ENCODE measurements at regions not wholly inside any gene's neighbourhood (a gene's known extent, or its start where the extent isn't known, plus 50 kb on each side); places are given as distances from the start of the nearest gene placed in this dataset.

DNA sequence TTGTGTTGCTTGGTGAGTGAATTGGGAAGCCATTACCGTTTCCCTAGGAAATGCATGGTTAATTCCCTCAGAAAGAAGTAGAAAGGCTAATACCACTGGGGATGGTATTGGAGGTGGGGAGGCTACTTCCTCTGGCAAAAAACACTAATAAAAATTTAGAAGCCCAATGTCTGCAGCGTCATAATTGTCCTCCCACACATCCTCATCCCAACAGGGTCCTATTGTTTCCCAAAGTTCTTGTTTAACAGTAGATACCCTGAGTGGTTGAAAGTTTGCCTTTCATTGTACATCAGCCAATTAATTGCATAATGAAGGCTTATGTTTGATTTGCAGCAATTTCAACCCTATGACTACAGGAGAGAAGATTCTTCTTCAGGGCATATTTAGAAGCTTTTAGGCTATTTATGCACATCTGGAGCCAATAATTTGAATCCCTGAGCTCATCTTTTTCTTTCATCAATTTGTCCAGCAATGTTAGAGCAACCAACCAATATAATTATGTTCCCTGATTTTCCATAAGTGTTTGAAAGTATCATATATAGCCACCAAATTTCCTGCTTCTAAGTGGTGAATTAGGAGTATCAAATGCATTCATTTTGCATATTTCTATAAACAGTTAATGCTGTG is 491.0 kb downstream of the SLITRK5 start:
- H3K4me1 ChIP-seq (ENCODE audit: insufficient read depth) = no peaks in the 10 kb centered on the region
- H3K4me3 ChIP-seq (ENCODE audit: low read depth, low read length) = no peak overlapping the region
- DNase-seq (ENCODE audit: extremely low spot score) = no peak
- no peak overlapping the region for H3K27ac ChIP-seq (ENCODE audit: low read depth)
- WGBS = 80% methylated on average over 2 of the region's 2 CpGs
- no peaks in the 10 kb centered on the region for H3K36me3 ChIP-seq (ENCODE audit: insufficient read depth)

DNA sequence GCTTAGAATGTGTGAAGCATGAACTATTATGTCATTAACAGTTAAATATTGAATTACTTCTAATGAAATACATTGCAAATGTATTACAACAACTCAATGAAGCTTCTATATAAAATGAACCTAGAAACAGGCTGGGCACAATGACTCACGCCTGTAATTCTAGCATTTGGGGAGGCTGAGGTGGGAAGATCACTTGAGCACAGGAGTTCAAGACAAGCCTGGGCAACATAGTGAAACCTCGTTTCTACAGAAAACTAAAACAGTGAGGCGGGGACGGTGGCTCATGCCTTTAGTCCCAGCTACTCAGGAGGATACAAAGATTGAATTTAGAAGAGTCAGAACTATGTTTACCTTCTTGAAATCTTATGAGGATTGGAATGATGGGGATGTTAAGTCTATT is 505.1 kb downstream of the SLITRK5 start:
- DNase-seq (ENCODE audit: extremely low spot score) = no peak
- H3K4me1 ChIP-seq (ENCODE audit: insufficient read depth) = no peaks in the 10 kb centered on the region
- no peak overlapping the region for H3K4me3 ChIP-seq (ENCODE audit: low read depth, low read length)
- 85% methylated on average over 4 of the region's 4 CpGs for WGBS
- no peaks in the 10 kb centered on the region for H3K36me3 ChIP-seq (ENCODE audit: insufficient read depth)
- H3K27ac ChIP-seq (ENCODE audit: low read depth) = no peak overlapping the region

DNA sequence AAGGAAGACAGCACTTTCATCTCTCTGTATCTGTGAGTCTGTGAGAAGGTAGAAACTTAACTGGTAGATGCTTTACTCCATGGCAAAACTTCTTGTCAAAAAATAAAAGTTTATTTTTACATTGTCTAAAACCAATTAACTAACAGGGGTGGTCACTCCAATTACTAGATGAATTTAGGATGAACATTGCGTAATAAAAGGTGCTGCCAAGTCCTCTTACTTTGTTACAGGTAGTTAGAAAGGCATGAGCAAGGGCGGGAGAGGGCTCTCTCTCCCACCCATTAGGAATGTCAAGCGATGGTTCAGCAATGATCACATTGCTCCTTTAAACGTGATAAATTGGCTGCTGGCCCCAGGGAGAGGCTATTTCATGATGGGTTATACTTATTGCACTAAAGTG is 512.3 kb downstream of the SLITRK5 start:
- Histone ChIP-seq H3K27ac (ENCODE audit: low read depth) (no peak overlapping the region), H3K4me3 (ENCODE audit: low read depth, low read length) (no peak overlapping the region), H3K36me3 (ENCODE audit: insufficient read depth) (no peaks in the 10 kb centered on the region), H3K4me1 (ENCODE audit: insufficient read depth) (no peaks in the 10 kb centered on the region)
- no peak for DNase-seq (ENCODE audit: extremely low spot score)
- 79% methylated on average over 4 of the region's 4 CpGs for WGBS

DNA sequence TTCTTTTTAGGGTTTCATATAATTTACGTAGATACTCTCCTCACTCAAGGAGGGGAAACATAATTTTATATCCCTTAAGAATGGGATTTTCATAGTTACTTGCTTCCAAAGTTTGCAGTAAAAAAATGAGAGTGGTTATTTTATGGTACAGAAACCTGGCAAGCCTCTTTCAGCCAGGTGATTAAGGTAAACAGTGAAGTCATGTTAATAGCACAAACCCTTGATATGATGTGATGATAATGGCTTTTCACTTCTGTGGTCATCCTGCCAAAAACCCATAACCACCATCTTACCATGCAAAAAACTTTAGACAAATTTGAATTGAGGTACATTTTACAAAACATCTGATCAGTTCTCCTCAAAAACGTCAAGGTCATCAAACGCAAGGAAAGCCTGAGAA is 517.8 kb downstream of the SLITRK5 start:
- 84% methylated on average over 3 of the region's 3 CpGs for WGBS
- no peak for DNase-seq (ENCODE audit: extremely low spot score)
- Histone ChIP-seq H3K4me1 (ENCODE audit: insufficient read depth) (no peaks in the 10 kb centered on the region), H3K4me3 (ENCODE audit: low read depth, low read length) (no peak overlapping the region), H3K36me3 (ENCODE audit: insufficient read depth) (no peaks in the 10 kb centered on the region), H3K27ac (ENCODE audit: low read depth) (no peak overlapping the region)

DNA sequence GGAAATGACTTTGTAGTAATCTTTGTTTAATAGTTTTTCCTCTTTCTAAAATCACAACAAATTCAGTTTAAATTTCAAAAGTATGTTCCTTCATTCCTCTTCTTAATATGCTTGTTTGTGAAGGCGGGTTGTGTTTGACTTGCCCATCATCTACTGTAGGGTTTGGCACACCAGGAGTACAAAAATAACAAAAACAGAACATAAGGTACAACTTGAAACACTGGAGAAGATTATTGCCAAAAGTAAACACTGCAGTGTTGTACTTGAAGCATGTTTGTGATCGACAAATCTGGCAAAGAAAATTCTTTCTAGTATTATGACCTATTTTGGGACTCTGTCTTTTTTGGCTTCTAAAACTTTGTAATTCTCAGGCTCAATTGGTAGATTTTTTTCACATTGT is 518.6 kb downstream of the SLITRK5 start:
- DNase-seq (ENCODE audit: extremely low spot score) = no peak
- no peak overlapping the region for H3K27ac ChIP-seq (ENCODE audit: low read depth)
- H3K4me3 ChIP-seq (ENCODE audit: low read depth, low read length) = no peak overlapping the region
- H3K36me3 ChIP-seq (ENCODE audit: insufficient read depth) = no peaks in the 10 kb centered on the region
- H3K4me1 ChIP-seq (ENCODE audit: insufficient read depth) = no peaks in the 10 kb centered on the region
- 59% methylated on average over 2 of the region's 2 CpGs for WGBS

DNA sequence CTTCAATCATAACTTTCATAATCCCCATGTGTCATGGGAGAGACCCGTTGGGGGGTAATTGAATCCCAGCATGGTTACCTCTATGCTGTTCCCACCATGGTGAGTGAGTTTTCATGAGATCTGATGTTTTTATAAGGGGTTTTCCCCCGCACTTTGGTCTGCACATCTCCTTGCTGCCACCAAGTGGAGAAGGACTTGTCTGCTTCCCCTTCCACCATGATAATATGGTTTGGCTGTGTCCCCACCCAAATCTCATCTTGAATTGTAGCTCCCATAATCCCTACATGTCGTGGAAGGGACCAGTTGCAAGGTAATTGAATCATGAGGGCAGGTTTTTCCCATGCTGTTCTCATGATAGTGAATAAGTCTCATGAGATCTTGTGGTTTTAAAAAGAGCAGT is 524.9 kb downstream of the SLITRK5 start:
- 81% methylated on average over 3 of the region's 3 CpGs for WGBS

DNA sequence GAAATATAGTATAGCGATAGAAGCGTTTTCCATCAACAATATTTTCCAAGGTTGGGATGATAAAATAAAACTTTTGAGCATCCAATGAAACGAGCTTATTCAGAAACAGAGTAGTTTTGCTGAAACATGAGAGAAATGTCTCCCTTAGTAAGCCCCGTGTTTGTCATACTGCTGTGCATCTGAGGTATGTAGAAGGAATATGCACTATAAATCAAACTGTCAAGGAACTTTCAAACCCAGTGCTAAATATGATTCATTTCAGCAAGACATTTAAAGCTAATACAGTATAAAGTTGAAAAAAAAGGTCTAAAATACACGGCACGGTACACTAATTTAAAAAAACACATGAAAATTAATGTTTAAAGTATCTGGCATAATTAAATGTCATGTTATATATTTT is 546.2 kb downstream of the SLITRK5 start:
- H3K36me3 ChIP-seq (ENCODE audit: insufficient read depth) = no peaks in the 10 kb centered on the region
- H3K4me3 ChIP-seq (ENCODE audit: low read depth, low read length) = no peak overlapping the region
- H3K4me1 ChIP-seq (ENCODE audit: insufficient read depth) = no peaks in the 10 kb centered on the region
- DNase-seq (ENCODE audit: extremely low spot score) = no peak
- H3K27ac ChIP-seq (ENCODE audit: low read depth) = no peak overlapping the region
- 65% methylated on average over 6 of the region's 6 CpGs for WGBS

More for the DNA sequence above, 524.9 kb downstream of the SLITRK5 start:
- Histone ChIP-seq H3K4me1 (ENCODE audit: insufficient read depth) (no peaks in the 10 kb centered on the region), H3K27ac (ENCODE audit: low read depth) (no peak overlapping the region), H3K4me3 (ENCODE audit: low read depth, low read length) (no peak overlapping the region), H3K36me3 (ENCODE audit: insufficient read depth) (no peaks in the 10 kb centered on the region)
- no peak for DNase-seq (ENCODE audit: extremely low spot score)

DNA sequence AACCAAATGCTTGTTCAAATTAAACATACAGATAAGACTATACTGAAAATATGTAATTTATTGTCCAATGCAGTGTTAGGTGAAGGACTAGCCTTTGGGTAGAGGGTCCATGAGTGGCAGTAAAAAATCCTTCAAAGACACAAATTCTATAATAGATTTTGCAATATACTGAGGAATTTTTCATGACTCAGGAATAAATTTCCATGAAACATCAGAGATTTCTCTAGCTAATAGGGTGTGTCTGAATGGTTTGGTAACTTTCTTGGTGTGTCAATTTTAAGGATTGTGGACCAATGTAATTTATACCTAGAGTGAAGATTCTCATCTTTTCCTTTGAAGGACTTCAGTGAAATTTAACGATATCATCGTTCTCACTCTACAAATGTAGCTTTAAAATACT is 546.7 kb downstream of the SLITRK5 start:
- H3K4me3 ChIP-seq (ENCODE audit: low read depth, low read length) = no peak overlapping the region
- 90% methylated on average over 2 of the region's 2 CpGs for WGBS
- no peaks in the 10 kb centered on the region for H3K4me1 ChIP-seq (ENCODE audit: insufficient read depth)
- no peaks in the 10 kb centered on the region for H3K36me3 ChIP-seq (ENCODE audit: insufficient read depth)
- DNase-seq (ENCODE audit: extremely low spot score) = no peak
- no peak overlapping the region for H3K27ac ChIP-seq (ENCODE audit: low read depth)

DNA sequence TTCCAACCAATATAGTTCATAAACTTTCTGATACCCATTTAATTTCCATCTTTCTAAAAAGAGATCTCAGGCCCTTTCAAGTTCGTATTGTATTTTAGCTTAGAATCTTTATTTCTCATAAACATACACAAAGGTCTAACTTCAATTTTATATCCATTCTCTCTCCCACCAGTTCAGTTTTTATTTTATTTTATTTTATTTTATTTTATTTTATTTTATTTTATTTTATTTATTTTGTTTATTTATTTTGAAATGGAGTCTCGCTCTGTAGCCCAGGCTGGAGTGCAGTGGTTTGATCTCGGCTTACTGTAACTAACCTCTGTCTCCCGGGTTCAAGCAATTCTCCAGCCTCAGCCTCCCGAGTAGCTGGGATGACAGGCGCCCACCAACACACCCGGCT is 552.8 kb downstream of the SLITRK5 start:
- Histone ChIP-seq H3K4me1 (ENCODE audit: insufficient read depth) (no peaks in the 10 kb centered on the region), H3K27ac (ENCODE audit: low read depth) (no peak overlapping the region), H3K4me3 (ENCODE audit: low read depth, low read length) (no peak overlapping the region), H3K36me3 (ENCODE audit: insufficient read depth) (no peaks in the 10 kb centered on the region)
- 98% methylated on average over 7 of the region's 7 CpGs for WGBS
- no peak for DNase-seq (ENCODE audit: extremely low spot score)

DNA sequence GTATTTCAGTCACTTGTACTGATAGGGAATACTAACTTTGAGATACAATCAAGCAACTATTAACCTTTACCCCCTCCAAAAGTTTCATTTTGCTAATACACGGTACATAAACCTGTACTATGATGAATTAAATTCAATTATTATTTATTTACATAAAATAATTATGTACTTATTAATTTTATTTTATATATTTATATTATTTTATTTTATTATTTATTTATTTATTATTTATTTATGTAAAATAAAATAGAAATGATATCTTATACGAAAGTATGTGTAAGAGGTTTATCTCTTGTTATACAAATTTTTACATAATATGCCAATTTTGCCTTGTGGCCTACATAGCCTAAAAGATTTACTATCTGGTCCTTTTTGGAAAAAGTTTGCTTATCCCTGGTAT is 564.3 kb downstream of the SLITRK5 start:
- no peaks in the 10 kb centered on the region for H3K4me1 ChIP-seq (ENCODE audit: insufficient read depth)
- no peak overlapping the region for H3K4me3 ChIP-seq (ENCODE audit: low read depth, low read length)
- WGBS = 90% methylated on average over 2 of the region's 2 CpGs
- no peak for DNase-seq (ENCODE audit: extremely low spot score)
- no peak overlapping the region for H3K27ac ChIP-seq (ENCODE audit: low read depth)
- H3K36me3 ChIP-seq (ENCODE audit: insufficient read depth) = no peaks in the 10 kb centered on the region

DNA sequence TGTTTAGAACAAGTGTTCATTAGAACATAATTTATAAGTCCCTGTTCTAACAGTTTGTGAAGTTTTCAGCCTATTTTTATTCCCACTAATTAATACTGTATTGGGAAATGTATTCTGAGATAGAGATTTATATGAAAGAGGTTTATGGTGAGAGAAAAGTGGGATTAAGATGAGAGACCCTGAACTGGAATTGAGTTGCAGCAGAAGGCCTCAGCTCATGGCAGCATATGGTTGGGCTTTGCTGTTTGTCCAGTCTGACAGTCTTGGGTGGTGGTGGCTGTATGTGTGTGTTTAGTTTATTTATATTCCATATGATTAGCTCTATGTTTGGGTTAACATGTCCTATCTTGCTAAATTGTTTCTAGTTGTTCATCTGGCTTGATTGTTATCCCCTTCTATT is 575.1 kb downstream of the SLITRK5 start:
- peak; percentile 2 for DNase-seq (ENCODE audit: extremely low spot score)
- Histone ChIP-seq H3K4me1 (ENCODE audit: insufficient read depth) (no peaks in the 10 kb centered on the region), H3K4me3 (ENCODE audit: low read depth, low read length) (no peak overlapping the region), H3K27ac (ENCODE audit: low read depth) (no peak overlapping the region), H3K36me3 (ENCODE audit: insufficient read depth) (no peaks in the 10 kb centered on the region)

DNA sequence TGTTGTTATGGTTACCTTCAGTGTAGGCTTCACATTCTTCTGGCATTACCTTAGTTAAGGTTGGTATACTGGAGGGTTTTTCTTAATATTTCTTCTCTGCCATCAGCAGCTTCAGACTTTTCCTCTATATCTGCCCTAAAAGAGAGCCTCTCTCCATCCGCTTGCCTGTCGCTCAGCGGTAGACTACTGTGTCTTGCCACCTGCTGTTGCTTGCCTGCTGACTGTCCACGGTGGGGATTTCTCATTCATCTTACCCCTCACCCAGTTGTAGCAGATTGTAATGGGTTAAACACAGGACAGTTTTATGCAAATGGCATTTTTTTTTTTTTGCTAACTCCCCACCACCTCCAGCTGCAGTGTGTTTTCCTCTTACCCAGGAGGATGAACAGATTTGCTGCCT is 577.2 kb downstream of the SLITRK5 start:
- Histone ChIP-seq H3K36me3 (ENCODE audit: insufficient read depth) (no peaks in the 10 kb centered on the region), H3K27ac (ENCODE audit: low read depth) (no peak overlapping the region), H3K4me3 (ENCODE audit: low read depth, low read length) (no peak overlapping the region), H3K4me1 (ENCODE audit: insufficient read depth) (no peaks in the 10 kb centered on the region)
- no peak for DNase-seq (ENCODE audit: extremely low spot score)
- 66% methylated on average over 4 of the region's 4 CpGs for WGBS

DNA sequence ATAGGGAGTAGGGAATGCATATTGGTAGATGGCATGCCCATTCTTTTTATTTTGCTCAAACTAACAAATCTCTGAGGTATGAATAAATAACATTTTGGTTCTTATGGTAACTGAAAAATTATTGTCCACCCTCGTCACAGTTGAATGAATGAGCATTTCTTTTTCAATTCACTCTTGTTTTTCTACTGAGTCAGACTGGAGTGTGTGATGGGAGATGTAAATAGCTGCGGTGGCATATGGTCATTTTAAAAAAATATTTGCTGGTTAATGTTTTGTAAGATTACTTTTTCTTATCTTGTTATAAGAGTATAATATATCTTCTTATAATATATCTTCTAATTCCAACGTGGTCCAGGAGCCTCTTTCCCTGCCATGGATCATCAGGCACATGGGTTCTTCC is 586.5 kb downstream of the SLITRK5 start:
- Histone ChIP-seq H3K4me3 (ENCODE audit: low read depth, low read length) (no peak overlapping the region), H3K27ac (ENCODE audit: low read depth) (no peak overlapping the region), H3K36me3 (ENCODE audit: insufficient read depth) (no peaks in the 10 kb centered on the region), H3K4me1 (ENCODE audit: insufficient read depth) (no peaks in the 10 kb centered on the region)
- no peak for DNase-seq (ENCODE audit: extremely low spot score)
- WGBS = 67% methylated on average over 3 of the region's 3 CpGs

DNA sequence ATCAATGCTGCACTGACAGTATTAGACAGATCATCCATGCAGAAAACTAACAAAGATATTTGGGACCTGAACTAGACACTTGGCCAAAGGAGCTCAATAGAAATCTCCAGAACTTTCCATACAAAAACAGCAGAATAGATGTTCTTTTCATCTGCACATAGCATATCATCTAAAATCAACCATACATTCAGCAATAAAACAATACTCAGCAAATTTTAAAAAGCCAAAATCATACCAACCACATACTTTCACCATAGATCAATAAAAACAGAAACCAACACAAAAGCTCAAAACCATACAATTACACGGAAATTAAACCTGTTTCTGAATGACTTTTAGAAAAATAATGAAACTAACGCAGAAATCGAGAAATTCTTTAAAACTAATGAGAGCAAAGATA is 592.6 kb downstream of the SLITRK5 start:
- Histone ChIP-seq H3K27ac (ENCODE audit: low read depth) (no peak overlapping the region), H3K4me3 (ENCODE audit: low read depth, low read length) (no peak overlapping the region), H3K36me3 (ENCODE audit: insufficient read depth) (no peaks in the 10 kb centered on the region), H3K4me1 (ENCODE audit: insufficient read depth) (no peaks in the 10 kb centered on the region)
- no peak for DNase-seq (ENCODE audit: extremely low spot score)
- WGBS = 94% methylated on average over 3 of the region's 3 CpGs

DNA sequence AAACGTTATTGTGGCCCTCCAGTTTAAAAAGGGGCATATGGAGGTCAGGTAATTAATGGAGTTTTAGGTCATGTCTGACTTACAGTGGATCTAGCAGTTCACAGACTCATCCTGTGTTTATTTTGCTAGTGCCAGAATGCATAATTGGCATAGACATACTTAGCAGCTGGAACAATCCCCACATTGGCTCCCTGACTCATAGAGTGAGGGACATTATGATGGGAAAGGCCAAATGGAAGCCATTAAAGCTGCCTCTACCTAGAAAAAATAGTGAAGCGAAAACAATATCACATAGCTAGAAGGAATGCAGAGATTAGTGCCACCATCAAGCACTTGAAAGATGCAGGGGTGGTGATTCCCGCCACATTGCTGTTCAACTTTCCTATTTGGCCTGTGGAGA is 610.7 kb downstream of the SLITRK5 start:
- DNase-seq (ENCODE audit: extremely low spot score) = no peak
- Histone ChIP-seq H3K36me3 (ENCODE audit: insufficient read depth) (no peaks in the 10 kb centered on the region), H3K4me3 (ENCODE audit: low read depth, low read length) (no peak overlapping the region), H3K4me1 (ENCODE audit: insufficient read depth) (no peaks in the 10 kb centered on the region), H3K27ac (ENCODE audit: low read depth) (no peak overlapping the region)
- 67% methylated on average over 3 of the region's 3 CpGs for WGBS

Measured in urinary bladder (tissue), 3 donors.